ENCODE measurements at regions not wholly inside any gene's neighbourhood (a gene's known extent, or its start where the extent isn't known, plus 50 kb on each side); places are given as distances from the start of the nearest gene placed in this dataset.

DNA sequence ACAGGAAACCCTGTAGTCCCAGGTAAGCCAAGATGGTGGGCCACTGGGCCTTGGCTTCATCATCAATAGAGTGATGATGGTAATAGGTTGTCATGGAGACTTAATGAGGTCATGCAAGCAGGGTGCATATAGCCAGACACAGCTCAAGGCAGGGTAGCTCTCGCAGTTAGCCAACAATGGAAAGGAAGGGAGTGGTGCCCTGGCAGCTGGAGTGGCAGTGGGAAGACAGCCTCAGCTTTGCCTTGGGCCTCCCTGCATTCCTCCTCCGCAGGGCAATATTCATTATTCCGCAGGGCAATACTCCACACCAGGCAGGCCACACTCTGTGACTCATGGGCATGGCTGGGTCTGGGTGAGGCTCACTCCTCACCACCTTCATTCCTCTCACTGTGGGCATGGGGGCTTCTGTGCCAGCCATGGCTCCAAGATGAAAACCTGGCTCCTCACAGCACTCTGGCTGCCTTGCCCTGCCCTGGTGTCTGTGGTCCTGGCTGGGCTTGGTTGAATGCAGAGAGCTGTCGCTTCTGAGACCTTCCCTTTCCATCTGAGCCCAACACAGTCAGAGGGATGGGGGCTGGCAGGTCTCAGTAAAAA, 163.1 kb upstream of the PMEPA1 start:
- H3K36me3 ChIP-seq (ENCODE audit: control insufficient read depth in 1 of 2, insufficient read depth in 2 of 2, low read length in 2 of 2): no peaks in the 10 kb centered on the region
- no peak overlapping the region for H3K4me3 ChIP-seq (ENCODE audit: low read depth in 1 of 2, low read length in 2 of 2)
- peaks cover 0 to 3% of the 10 kb centered on the region in 2 donors for H3K27me3 ChIP-seq (ENCODE audit: control insufficient read depth in 1 of 2, insufficient read depth in 2 of 2, low read length in 2 of 2)
- no peaks in the 10 kb centered on the region for H3K4me1 ChIP-seq (ENCODE audit: control insufficient read depth in 1 of 2, insufficient read depth in 2 of 2, low read length in 2 of 2)
- H3K9ac ChIP-seq (ENCODE audit: low read depth in 1 of 2, low read length in 2 of 2): no peak overlapping the region
- no peaks in the 10 kb centered on the region for H3K9me3 ChIP-seq (ENCODE audit: control insufficient read depth in 1 of 2, low read length in 2 of 2)
- no peak overlapping the region for H3K27ac ChIP-seq (ENCODE audit: low read depth, low read length)

DNA sequence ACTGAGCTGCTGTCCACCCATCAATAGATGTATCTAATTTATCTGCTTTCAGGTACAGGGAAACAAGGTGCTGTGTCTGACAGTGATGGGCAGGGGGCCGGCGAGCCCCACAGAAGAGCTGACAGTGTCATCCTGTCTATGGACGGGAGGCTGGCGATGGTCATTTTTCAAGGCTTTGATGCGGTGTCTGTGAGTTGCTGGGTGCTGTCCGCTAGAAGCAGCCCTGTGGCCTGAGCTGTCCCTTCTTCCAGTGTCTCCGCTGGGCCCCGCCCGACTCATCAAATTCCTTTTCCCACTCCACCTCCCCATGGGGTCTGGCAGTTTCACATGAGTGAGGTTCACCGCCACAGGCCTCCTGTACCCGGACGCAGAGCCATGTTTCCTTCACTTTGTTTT, 161.4 kb upstream of the PMEPA1 start:
- Histone ChIP-seq H3K36me3 (ENCODE audit: control insufficient read depth in 1 of 2, insufficient read depth in 2 of 2, low read length in 2 of 2) (no peaks in the 10 kb centered on the region), H3K9me3 (ENCODE audit: control insufficient read depth in 1 of 2, low read length in 2 of 2) (no peaks in the 10 kb centered on the region), H3K27me3 (ENCODE audit: control insufficient read depth in 1 of 2, insufficient read depth in 2 of 2, low read length in 2 of 2) (peaks cover 0 to 3% of the 10 kb centered on the region in 2 donors), H3K9ac (ENCODE audit: low read depth in 1 of 2, low read length in 2 of 2) (no peak overlapping the region), H3K4me1 (ENCODE audit: control insufficient read depth in 1 of 2, insufficient read depth in 2 of 2, low read length in 2 of 2) (no peaks in the 10 kb centered on the region), H3K27ac (ENCODE audit: low read depth, low read length) (no peak overlapping the region), H3K4me3 (ENCODE audit: low read depth in 1 of 2, low read length in 2 of 2) (no peak overlapping the region)

DNA sequence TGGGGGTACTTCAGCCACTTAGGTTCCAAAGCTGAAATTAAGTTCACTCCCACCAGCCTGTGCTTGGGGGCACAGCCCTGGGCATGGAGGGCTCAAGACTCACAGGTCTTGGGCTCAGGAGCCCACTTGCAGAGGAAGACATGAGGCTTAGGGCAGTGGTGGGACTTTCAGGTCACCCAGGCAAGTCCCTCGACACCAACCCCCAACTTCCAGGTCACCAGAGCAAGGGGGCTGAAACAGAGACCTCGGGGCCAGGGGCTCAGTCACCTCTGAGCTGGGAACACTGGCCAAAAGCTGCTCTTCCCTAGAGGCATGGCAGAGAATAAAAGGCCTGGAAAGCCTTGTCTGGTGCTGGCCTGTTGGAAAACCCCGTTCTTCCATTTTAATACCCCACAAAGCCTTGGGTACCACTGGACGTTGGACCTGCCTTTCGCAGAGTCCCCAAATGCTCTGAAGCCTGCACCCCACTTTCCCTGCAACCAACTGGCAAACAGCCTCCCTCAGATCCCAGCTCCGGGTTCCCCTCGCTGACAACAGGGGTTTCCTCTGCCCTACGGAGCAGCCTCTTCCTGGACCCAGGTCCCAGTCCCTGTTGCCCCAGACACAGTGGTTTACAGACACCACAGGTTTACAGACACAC, 160.9 kb upstream of the PMEPA1 start:
- H3K9ac ChIP-seq (ENCODE audit: low read depth in 1 of 2, low read length in 2 of 2): no peak overlapping the region
- H3K9me3 ChIP-seq (ENCODE audit: control insufficient read depth in 1 of 2, low read length in 2 of 2): no peaks in the 10 kb centered on the region
- peaks cover 0 to 3% of the 10 kb centered on the region in 2 donors for H3K27me3 ChIP-seq (ENCODE audit: control insufficient read depth in 1 of 2, insufficient read depth in 2 of 2, low read length in 2 of 2)
- no peaks in the 10 kb centered on the region for H3K4me1 ChIP-seq (ENCODE audit: control insufficient read depth in 1 of 2, insufficient read depth in 2 of 2, low read length in 2 of 2)
- no peak overlapping the region for H3K4me3 ChIP-seq (ENCODE audit: low read depth in 1 of 2, low read length in 2 of 2)
- no peaks in the 10 kb centered on the region for H3K36me3 ChIP-seq (ENCODE audit: control insufficient read depth in 1 of 2, insufficient read depth in 2 of 2, low read length in 2 of 2)
- H3K27ac ChIP-seq (ENCODE audit: low read depth, low read length): no peak overlapping the region

DNA sequence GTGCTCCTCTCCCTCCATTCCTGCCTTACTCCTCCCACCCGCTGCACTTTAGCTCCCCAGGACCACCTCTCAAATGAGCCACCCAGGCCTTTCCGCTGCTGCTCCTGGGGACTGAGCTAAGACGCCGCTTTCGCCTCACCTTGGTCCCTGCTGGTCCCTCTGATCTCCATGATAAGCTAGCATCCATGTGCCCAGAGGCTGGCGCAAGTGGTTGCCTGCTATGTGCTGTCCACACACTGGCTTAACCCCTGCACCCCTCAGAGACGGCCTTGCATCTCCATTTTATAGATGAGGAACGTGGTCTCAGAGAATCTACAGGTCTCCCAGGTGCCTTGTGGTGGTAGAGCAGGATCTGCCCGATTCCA, 160.1 kb upstream of the PMEPA1 start:
- H3K9ac ChIP-seq (ENCODE audit: low read depth in 1 of 2, low read length in 2 of 2): no peak overlapping the region
- no peaks in the 10 kb centered on the region for H3K36me3 ChIP-seq (ENCODE audit: control insufficient read depth in 1 of 2, insufficient read depth in 2 of 2, low read length in 2 of 2)
- H3K9me3 ChIP-seq (ENCODE audit: control insufficient read depth in 1 of 2, low read length in 2 of 2): no peaks in the 10 kb centered on the region
- no peak overlapping the region for H3K4me3 ChIP-seq (ENCODE audit: low read depth in 1 of 2, low read length in 2 of 2)
- no peaks in the 10 kb centered on the region for H3K4me1 ChIP-seq (ENCODE audit: control insufficient read depth in 1 of 2, insufficient read depth in 2 of 2, low read length in 2 of 2)
- H3K27ac ChIP-seq (ENCODE audit: low read depth, low read length): no peak overlapping the region
- H3K27me3 ChIP-seq (ENCODE audit: control insufficient read depth in 1 of 2, insufficient read depth in 2 of 2, low read length in 2 of 2): peaks cover 0 to 3% of the 10 kb centered on the region in 2 donors

DNA sequence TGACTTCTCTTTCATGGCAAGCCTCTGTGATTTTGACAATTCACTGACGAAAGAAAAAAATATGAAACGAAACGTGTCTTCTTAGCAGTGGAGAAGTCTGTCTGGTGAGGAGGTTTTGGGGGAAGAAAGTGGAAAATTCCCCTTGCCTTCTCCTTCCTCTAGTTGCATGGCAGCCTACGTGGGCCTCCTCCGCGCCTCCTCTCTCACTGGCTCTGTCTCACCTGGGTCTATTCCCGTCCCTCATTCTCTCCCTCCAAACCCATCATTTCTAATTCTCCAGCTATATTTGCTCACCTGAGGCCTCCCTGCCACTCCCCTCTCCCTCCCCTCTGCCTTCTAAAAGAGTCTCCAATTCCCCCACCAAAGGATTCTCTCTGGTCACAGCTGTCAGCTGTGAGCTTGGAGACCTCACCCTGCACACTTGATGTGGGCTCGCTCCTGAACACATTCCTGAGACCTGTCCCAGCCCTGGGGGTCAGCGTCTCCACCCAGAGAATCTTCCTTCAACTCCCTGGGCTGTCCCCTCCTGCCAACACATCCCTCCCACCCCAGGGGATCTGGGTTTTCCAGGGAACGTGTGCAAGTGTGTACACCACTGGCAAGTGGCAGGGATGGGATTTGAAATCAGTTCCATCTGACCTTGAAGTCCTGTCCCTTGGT, 159.6 kb upstream of the PMEPA1 start:
- H3K9ac ChIP-seq (ENCODE audit: low read depth in 1 of 2, low read length in 2 of 2): no peak overlapping the region
- H3K36me3 ChIP-seq (ENCODE audit: control insufficient read depth in 1 of 2, insufficient read depth in 2 of 2, low read length in 2 of 2): no peaks in the 10 kb centered on the region

DNA sequence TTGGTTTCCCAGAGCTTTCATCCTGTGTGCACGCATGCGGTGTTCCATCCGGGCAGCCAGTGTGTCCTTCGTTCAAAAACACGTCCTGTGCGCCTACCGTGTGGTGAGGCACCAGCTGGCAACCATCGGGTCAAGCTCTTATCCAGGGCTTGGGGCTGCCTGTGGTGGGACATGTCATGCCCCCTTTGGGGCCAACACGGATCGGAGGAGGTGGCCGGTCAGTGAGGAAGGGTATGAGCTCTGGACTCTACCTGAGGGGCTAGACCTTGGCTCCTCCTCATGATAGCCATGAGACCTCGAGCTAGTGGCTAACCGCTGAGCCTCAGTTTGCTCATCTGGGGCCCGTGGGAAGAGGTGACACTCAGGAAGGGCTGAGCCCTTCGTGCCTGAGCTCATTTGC, 158.5 kb upstream of the PMEPA1 start:
- Histone ChIP-seq H3K27me3 (ENCODE audit: control insufficient read depth in 1 of 2, insufficient read depth in 2 of 2, low read length in 2 of 2) (peaks cover 0 to 3% of the 10 kb centered on the region in 2 donors), H3K9ac (ENCODE audit: low read depth in 1 of 2, low read length in 2 of 2) (no peak overlapping the region), H3K36me3 (ENCODE audit: control insufficient read depth in 1 of 2, insufficient read depth in 2 of 2, low read length in 2 of 2) (no peaks in the 10 kb centered on the region), H3K27ac (ENCODE audit: low read depth, low read length) (no peak overlapping the region), H3K4me1 (ENCODE audit: control insufficient read depth in 1 of 2, insufficient read depth in 2 of 2, low read length in 2 of 2) (no peaks in the 10 kb centered on the region), H3K9me3 (ENCODE audit: control insufficient read depth in 1 of 2, low read length in 2 of 2) (no peaks in the 10 kb centered on the region), H3K4me3 (ENCODE audit: low read depth in 1 of 2, low read length in 2 of 2) (no peak overlapping the region)

More for the DNA sequence above, 159.6 kb upstream of the PMEPA1 start:
- Histone ChIP-seq H3K4me3 (ENCODE audit: low read depth in 1 of 2, low read length in 2 of 2) (no peak overlapping the region), H3K27ac (ENCODE audit: low read depth, low read length) (no peak overlapping the region), H3K9me3 (ENCODE audit: control insufficient read depth in 1 of 2, low read length in 2 of 2) (no peaks in the 10 kb centered on the region), H3K4me1 (ENCODE audit: control insufficient read depth in 1 of 2, insufficient read depth in 2 of 2, low read length in 2 of 2) (no peaks in the 10 kb centered on the region), H3K27me3 (ENCODE audit: control insufficient read depth in 1 of 2, insufficient read depth in 2 of 2, low read length in 2 of 2) (peaks cover 0 to 3% of the 10 kb centered on the region in 2 donors)

DNA sequence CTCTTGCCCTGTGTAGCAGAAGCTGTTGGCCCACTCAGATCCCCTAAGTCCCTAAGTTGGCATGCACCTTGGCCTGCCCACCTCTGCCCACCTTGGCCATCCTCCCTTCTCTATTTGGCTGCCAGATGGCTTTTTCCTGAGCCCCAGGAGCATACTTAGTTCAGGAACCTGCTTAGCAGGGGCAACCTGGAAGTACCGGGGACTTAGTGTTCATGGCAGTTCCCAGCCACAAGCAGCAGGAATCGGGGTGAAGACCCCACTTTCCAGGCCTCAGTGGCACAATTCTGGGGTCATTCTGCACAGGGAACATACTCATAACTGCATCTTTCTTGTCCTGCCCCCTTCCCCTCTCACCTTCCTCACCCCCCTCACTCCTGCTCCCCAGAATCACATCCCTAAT, 158.0 kb upstream of the PMEPA1 start:
- H3K9ac ChIP-seq (ENCODE audit: low read depth in 1 of 2, low read length in 2 of 2): no peak overlapping the region
- no peaks in the 10 kb centered on the region for H3K36me3 ChIP-seq (ENCODE audit: control insufficient read depth in 1 of 2, insufficient read depth in 2 of 2, low read length in 2 of 2)
- no peak overlapping the region for H3K4me3 ChIP-seq (ENCODE audit: low read depth in 1 of 2, low read length in 2 of 2)
- H3K27me3 ChIP-seq (ENCODE audit: control insufficient read depth in 1 of 2, insufficient read depth in 2 of 2, low read length in 2 of 2): peaks cover 0 to 3% of the 10 kb centered on the region in 2 donors
- H3K9me3 ChIP-seq (ENCODE audit: control insufficient read depth in 1 of 2, low read length in 2 of 2): no peaks in the 10 kb centered on the region
- no peak overlapping the region for H3K27ac ChIP-seq (ENCODE audit: low read depth, low read length)
- no peaks in the 10 kb centered on the region for H3K4me1 ChIP-seq (ENCODE audit: control insufficient read depth in 1 of 2, insufficient read depth in 2 of 2, low read length in 2 of 2)

DNA sequence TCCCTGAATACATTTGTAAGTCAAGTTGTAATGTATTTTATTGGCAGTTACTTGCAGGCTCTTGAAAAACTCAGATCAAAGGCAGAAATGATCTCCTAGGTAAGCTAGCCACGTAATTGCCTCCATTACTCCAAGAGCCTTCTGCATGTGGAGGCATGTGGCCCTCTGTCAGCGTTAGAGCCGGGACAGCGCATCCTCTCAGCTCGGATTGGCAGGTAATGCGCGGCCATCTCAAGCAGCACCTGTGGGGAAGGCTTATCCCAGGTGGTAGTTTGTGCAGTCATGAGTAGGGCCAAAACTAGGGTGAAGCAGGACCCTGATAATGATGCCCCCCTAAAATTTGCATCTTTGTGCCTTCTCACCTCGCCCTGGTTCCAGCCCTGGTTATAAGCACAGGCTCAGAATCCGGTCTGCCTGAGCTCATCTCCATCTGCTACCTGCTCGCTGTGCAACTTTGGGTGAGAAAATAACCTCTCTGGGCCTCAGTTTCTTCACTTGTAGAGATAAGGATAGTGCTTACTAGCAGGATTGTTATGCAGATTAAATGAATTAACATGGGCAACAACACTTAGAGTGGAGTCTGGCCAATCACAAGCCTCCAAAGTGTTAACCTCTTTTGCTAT, 157.5 kb upstream of the PMEPA1 start:
- Histone ChIP-seq H3K4me1 (ENCODE audit: control insufficient read depth in 1 of 2, insufficient read depth in 2 of 2, low read length in 2 of 2) (no peaks in the 10 kb centered on the region), H3K36me3 (ENCODE audit: control insufficient read depth in 1 of 2, insufficient read depth in 2 of 2, low read length in 2 of 2) (no peaks in the 10 kb centered on the region), H3K9ac (ENCODE audit: low read depth in 1 of 2, low read length in 2 of 2) (no peak overlapping the region)

DNA sequence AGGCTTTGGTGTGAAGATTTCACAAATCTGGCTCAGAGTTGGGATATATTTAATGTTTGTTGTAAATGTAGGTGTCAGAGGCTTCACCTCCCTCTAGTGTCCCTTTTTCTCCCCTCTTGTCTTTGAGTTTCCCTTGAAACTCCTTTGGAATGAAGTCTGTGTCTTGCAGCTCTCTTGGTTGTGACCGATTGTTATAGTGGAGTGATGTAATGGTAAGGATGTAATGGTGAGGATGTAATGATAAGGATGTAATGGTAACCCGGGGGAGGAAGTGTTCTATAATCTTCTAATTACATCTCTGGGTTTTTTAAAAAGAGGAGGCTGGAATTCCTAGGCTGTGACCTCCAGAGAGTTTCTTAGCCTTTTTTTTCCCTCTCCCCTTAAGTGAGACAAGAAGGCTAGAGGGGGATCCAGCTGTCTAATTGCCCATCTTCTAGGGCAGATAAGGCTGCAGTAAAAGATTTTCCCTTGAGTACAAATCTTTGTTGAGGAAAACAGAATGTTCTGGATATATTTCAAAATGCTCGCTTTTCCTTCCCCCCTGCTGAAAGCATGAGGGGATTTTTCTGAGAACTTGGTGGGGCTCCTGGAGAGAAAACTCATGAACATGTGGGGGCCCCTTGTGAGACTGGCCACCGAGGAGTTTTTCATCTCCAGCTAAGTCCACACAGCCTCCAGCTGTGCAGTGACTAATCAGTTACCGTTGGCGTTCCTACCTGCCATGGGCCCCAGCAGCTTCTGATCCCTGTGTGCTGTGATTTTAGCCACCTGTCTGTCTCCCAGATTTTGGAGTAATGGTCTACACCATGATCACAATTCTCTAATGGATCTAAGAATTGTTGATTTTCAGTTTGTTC, 156.7 kb upstream of the PMEPA1 start:
- Histone ChIP-seq H3K4me1 (ENCODE audit: control insufficient read depth in 1 of 2, insufficient read depth in 2 of 2, low read length in 2 of 2) (no peaks in the 10 kb centered on the region), H3K9me3 (ENCODE audit: control insufficient read depth in 1 of 2, low read length in 2 of 2) (no peaks in the 10 kb centered on the region), H3K4me3 (ENCODE audit: low read depth in 1 of 2, low read length in 2 of 2) (no peak overlapping the region), H3K9ac (ENCODE audit: low read depth in 1 of 2, low read length in 2 of 2) (no peak overlapping the region), H3K27ac (ENCODE audit: low read depth, low read length) (no peak overlapping the region), H3K36me3 (ENCODE audit: control insufficient read depth in 1 of 2, insufficient read depth in 2 of 2, low read length in 2 of 2) (no peaks in the 10 kb centered on the region), H3K27me3 (ENCODE audit: control insufficient read depth in 1 of 2, insufficient read depth in 2 of 2, low read length in 2 of 2) (peaks cover 0 to 3% of the 10 kb centered on the region in 2 donors)

More for the DNA sequence above, 157.5 kb upstream of the PMEPA1 start:
- Histone ChIP-seq H3K9me3 (ENCODE audit: control insufficient read depth in 1 of 2, low read length in 2 of 2) (no peaks in the 10 kb centered on the region), H3K4me3 (ENCODE audit: low read depth in 1 of 2, low read length in 2 of 2) (no peak overlapping the region), H3K27me3 (ENCODE audit: control insufficient read depth in 1 of 2, insufficient read depth in 2 of 2, low read length in 2 of 2) (peaks cover 0 to 3% of the 10 kb centered on the region in 2 donors), H3K27ac (ENCODE audit: low read depth, low read length) (no peak overlapping the region)

Data from duodenal mucosa (tissue), 2 donors.